Erythroblast (primary cell): ENCODE measurements at regions not wholly inside any gene's neighbourhood (a gene's known extent, or its start where the extent isn't known, plus 50 kb on each side); places are given as distances from the start of the nearest gene placed in this dataset.

ENCODE experiments used
- DNase-seq, 2 experiments: peaks; one replicate each; lab custom pipeline; 2025; lab: John Stamatoyannopoulos, UW
- GATA1 ChIP-seq: IDR thresholded peaks from 2 replicates; pipeline ENCODE4 v1.6.1; 2011; ENCODE audit warnings: low read depth, mild to moderate bottlenecking, control low read depth, low read length, moderate library complexity
- POLR2A ChIP-seq: IDR thresholded peaks from 2 replicates; pipeline ENCODE4 v1.6.1; 2011; ENCODE audit warnings: mild to moderate bottlenecking, low read length

DNA sequence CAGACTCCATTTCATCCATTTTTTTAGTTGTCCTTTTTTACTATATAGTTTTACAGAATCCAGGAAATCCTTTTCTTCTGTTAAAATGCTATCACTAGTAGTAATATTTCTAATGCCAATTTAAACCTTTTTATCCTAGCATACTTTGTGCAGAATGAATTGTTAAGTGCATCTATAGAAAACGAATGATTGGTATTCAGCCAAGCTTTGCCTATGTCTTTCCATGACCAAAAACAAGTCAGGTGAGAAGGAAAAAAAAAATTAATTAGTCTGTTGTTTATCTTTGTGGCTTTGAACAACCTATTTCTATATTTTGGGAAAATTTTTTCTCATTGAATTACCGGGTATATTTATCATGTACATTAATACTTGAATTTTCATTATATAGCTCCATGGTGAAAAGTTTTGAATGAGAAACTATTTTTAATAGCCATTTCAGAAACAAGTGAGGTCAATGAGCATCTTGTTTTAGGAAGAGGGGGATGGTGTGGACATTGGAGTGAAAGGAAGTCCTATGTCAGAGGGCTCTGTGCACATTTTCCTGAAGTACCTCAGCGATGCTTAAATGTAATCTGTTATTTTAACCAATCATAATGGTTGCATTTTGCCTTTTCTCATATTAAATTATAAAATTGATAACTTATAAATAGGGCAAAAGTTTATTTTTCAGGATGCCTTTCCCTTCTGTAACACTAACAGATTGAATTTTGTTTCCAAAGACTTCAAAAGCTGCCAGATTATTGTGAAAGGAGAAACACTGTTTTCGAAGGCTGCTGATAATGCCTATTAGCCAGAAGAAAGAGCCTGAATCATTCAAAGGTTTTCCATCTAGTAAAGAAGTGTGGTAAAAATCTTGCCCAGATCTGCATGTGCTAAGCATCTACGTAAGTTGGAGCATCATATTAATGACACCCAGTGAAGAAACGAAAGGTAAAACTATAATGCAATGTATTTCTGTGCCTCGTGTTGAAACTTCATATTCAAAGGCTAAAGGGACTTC lies 73.8 kb upstream of the S1PR1 start:
- no peak for DNase-seq
- TF ChIP-seq GATA1: no peak
- no peak for TF ChIP-seq POLR2A

GRCh38 chr1:101162300-101162699 lies 74.5 kb upstream of the S1PR1 start:
- DNase-seq: no peak
- TF ChIP-seq POLR2A (no peak), GATA1 (no peak)

DNA sequence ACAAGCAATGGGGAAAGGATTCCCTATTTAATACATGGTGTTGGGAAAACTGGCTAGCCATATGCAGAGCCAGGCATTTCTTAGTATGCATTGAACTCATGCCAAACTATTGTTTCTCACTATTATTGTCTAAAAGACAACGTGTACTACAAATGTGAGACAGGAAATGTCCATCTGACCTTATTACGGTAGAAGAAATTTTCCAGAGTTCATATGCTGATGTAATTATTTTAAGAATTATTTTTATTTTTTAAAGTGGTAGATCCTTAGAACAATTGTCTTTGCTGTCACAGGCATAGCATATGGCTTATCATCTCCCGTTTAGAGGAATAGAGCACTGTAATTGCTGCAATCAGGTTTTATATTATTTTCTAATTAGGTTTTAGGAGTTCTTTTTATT lies 75.2 kb upstream of the S1PR1 start:
- TF ChIP-seq GATA1 (no peak), POLR2A (no peak)
- DNase-seq: no peak

GRCh38 chr1:101158424-101158823 lies 78.4 kb upstream of the S1PR1 start:
- TF ChIP-seq GATA1: no peak
- no peak for TF ChIP-seq POLR2A
- no peak for DNase-seq

DNA sequence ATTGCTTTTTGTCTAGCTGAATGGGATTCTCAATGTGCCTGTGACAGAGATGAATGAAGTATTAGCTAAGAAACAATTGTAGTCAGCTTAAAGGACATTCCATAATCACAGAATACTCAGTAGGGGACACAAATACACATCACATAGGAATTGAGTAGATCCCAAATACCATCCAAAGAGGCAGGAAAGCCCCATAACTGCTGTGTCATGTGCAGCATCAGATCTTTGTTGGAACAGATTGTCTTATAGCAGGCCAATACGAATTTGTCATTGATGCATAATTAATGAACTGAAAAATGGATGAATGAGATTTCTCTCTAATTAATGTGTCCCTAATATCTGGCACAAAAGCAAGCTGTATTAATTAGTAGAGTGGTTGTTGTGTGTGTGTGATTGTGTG lies 82.3 kb upstream of the S1PR1 start:
- no peak for DNase-seq
- TF ChIP-seq POLR2A (no peak), GATA1 (no peak)

DNA sequence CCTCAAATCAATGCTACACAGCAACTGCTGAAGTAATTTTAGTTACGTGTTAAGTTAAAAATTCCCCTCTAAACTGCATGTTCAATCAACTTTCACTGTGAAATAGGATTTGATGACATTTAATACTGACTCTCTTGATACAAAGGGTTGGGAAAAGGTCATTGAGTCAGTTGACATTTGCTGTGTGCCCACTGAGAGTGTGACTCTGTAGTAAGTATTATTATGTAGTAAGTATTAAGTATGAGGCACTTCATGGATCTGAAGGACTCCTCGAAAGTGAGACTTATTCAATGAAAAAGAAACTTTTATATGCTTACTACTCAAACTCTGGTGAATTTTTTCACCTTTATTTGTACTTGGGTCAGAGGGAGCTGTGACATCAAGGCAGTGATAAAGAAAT lies 83.1 kb upstream of the S1PR1 start:
- DNase-seq: no peak
- TF ChIP-seq GATA1: no peak
- no peak for TF ChIP-seq POLR2A

- TF ChIP-seq GATA1 (no peak), POLR2A (no peak)
- no peak for DNase-seq
These were observed 84.2 kb upstream of the S1PR1 start for GRCh38 chr1:101152633-101153032.

GRCh38 chr1:101151286-101151685 lies 85.5 kb upstream of the S1PR1 start:
- no peak for DNase-seq
- TF ChIP-seq POLR2A: no peak
- TF ChIP-seq GATA1: no peak

DNA sequence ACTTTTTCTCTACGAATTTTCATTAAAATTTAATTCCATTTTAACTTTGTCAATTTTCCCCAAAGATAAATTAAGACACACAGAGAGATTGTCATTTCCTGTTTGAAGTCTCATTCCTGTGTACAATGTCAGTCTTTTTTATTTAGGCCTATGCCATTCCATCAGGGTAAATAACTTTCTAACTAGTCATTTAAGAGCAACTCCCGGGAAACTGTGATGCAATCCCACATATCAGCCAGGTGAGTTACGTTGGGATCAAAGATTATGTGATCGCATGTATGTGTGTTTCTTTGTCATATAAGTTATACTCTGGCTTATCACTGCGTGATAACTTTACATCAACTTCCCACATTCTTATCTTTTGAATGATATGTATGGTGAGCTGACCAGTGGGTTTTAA lies 86.1 kb upstream of the S1PR1 start:
- no peak for DNase-seq
- no peak for TF ChIP-seq POLR2A
- no peak for TF ChIP-seq GATA1

GRCh38 chr1:101150266-101150665 lies 86.6 kb upstream of the S1PR1 start:
- TF ChIP-seq POLR2A (no peak), GATA1 (no peak)
- no peak for DNase-seq

- TF ChIP-seq GATA1: no peak
- no peak for TF ChIP-seq POLR2A
- no peak for DNase-seq
These were observed 87.8 kb upstream of the S1PR1 start for GRCh38 chr1:101148980-101149379.

DNA sequence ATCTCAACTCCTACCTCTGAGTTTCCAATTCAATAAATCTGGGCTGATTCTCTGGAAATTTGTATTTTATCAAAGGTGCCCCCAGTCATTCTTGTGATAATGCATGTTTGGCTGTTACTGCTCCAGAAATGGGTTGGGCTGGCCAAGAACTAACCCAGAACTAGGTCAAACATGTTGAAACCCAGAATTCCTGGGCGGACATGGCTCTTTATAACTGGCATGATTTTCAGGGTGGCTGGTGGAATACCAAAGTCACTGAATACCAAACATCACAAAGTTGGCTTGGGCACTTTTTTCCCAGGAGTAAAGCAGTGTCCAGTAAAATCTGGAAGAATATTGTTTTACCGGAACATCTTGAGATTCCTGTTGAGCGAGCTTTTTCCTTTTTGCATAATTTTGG lies 89.4 kb upstream of the S1PR1 start:
- no peak for DNase-seq
- TF ChIP-seq POLR2A (no peak), GATA1 (no peak)

- DNase-seq: no peak
- no peak for TF ChIP-seq GATA1
- TF ChIP-seq POLR2A: no peak
These were observed 91.4 kb upstream of the S1PR1 start for GRCh38 chr1:101145449-101145820.

GRCh38 chr1:101144671-101145448 lies 92.0 kb upstream of the S1PR1 start:
- TF ChIP-seq POLR2A: no peak
- TF ChIP-seq GATA1: no peak
- no peak for DNase-seq

GRCh38 chr1:101142244-101142643 lies 94.6 kb upstream of the S1PR1 start:
- no peak for TF ChIP-seq GATA1
- TF ChIP-seq POLR2A: no peak
- no peak for DNase-seq
